Ovary (tissue), 3 donors: ENCODE measurements at regions not wholly inside any gene's neighbourhood (a gene's known extent, or its start where the extent isn't known, plus 50 kb on each side); places are given as distances from the start of the nearest gene placed in this dataset.

Source experiments
- CTCF ChIP-seq, 3 donors: fragments of 450-650 bp in 2 of 3; fragments of 200-600 bp in 1 of 3; IDR thresholded peaks; one replicate each; pipeline versions ENCODE4 v1.5.1 to v1.8.0; 2016 to 2022; ENCODE audit warnings: antibody characterized with exemption in 3 of 3, mild to moderate bottlenecking in 1 of 3
- POLR2A ChIP-seq: fragments of 450-650 bp; IDR thresholded peaks from one replicate; pipeline ENCODE4 v1.6.1; 2017; ENCODE audit warnings: antibody characterized with exemption, mild to moderate bottlenecking, moderate library complexity
- donor health status: DM: no; HTN: no; CAD: no.

DNA sequence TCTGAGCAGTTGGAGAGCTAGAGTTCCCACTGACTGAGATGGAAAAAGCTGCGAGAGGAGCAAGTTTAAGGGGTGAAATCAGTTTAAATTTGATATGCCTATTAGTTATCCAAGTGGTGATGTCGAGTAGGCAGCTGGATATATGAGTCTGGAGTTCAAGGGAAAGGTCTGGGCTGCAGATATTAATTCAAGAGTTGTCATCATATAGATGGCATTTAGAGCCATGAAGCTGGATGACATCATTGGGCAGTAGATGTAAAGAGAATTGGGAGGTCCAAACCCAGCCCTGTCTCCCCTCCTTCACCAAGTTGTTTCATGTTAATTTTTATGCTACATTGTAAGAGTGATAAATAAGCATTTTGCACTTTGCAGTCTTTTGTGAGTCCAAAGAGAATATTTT, 898.1 kb downstream of the GALC start:
- TF ChIP-seq CTCF (IDR thresholded peaks at IDR 0.05) (no peak), POLR2A (no peak)
